ENCODE measurements at regions not wholly inside any gene's neighbourhood (a gene's known extent, or its start where the extent isn't known, plus 50 kb on each side); places are given as distances from the start of the nearest gene placed in this dataset.

- DNase-seq (ENCODE audit: low read depth), result no peak
- in situ Hi-C loops (cut with HindIII; ENCODE audit: low sequenced_read_pairs), result no loop called here
- no peak overlapping the region for H3K4me3 ChIP-seq (ENCODE audit: low read depth, low read length)
- no peak for TF ChIP-seq CTCF (IDR thresholded peaks at IDR 0.05; ENCODE audit: low read depth, low read length, missing control alignments)
Observed at GRCh38 chr9:13814647-13815400, 499.1 kb downstream of the NFIB start.

DNA sequence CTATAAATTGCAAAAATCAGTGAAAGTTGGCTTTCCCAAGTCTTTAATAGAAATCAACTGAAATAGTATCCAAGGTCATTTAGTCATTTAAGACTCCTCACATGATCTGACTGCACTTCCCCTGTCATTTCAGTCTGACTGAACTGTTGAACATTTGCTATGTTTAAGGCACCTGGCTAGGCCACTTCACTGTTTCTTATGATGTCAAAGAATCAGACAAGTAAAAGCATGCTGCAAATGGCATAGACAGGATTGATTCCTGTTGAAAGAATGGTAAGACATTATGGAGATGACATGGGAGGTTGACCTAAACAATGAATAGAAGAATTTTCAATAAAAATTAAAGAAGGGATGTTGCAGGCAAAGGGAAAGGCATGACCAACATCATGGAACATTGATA is 502.1 kb downstream of the NFIB start:
- no peak for TF ChIP-seq CTCF (IDR thresholded peaks at IDR 0.05; ENCODE audit: low read depth, low read length, missing control alignments)
- DNase-seq (ENCODE audit: low read depth), result no peak
- H3K4me3 ChIP-seq (ENCODE audit: low read depth, low read length), result no peak overlapping the region
- in situ Hi-C loops (cut with HindIII; ENCODE audit: low sequenced_read_pairs), result no loop called here

DNA sequence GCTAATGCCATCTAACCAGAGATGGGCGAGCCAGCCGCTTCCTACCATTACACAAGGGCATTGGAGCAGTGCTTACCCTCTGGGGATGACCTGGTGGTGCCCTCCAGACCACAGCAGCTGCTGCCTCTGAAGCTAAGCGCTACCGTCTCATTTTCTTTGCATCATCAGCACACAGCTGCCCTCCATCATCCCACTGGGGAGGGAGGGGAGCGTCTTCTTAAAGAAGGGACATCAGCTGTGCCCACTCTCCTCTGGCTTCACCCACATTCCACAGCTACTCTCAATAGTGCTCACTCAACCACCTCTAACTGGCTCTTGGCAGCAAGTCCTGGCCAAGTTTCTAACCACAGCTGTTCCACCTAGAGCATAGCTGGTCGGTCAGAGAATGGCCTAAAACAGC is 503.4 kb downstream of the NFIB start:
- peak; percentile 84 for DNase-seq (ENCODE audit: low read depth)
- no peak overlapping the region for H3K4me3 ChIP-seq (ENCODE audit: low read depth, low read length)
- no peak for TF ChIP-seq CTCF (IDR thresholded peaks at IDR 0.05; ENCODE audit: low read depth, low read length, missing control alignments)
- in situ Hi-C loops (cut with HindIII; ENCODE audit: low sequenced_read_pairs), result no loop called here

- no peak for TF ChIP-seq CTCF (IDR thresholded peaks at IDR 0.05; ENCODE audit: low read depth, low read length, missing control alignments)
- in situ Hi-C loops (cut with HindIII; ENCODE audit: low sequenced_read_pairs), result no loop called here
- H3K4me3 ChIP-seq (ENCODE audit: low read depth, low read length), result no peak overlapping the region
- DNase-seq (ENCODE audit: low read depth), result no peak
Observed at GRCh38 chr9:13809401-13809800, 504.5 kb downstream of the NFIB start.

DNA sequence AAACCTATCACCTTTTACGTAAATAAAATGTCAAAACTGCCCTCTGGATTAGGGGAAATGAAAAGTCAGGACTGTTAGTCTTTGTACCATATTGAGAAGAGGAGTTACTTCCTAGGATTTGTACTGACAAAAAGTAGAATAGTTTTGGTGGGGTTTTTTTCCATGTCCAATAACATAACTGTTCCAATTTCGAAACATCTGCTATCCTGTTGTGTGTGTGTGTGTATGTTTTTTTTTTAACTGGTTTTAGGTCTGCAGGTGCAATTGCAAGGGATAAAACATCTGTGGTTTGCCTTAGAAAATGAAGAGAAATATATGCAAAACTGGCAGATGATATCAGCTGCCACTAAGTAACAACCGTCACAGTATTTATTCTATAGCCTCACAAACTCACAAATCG is 506.8 kb downstream of the NFIB start:
- H3K4me3 ChIP-seq (ENCODE audit: low read depth, low read length), result no peak overlapping the region
- no peak for TF ChIP-seq CTCF (IDR thresholded peaks at IDR 0.05; ENCODE audit: low read depth, low read length, missing control alignments)
- in situ Hi-C loops (cut with HindIII; ENCODE audit: low sequenced_read_pairs), result no loop called here
- no peak for DNase-seq (ENCODE audit: low read depth)

DNA sequence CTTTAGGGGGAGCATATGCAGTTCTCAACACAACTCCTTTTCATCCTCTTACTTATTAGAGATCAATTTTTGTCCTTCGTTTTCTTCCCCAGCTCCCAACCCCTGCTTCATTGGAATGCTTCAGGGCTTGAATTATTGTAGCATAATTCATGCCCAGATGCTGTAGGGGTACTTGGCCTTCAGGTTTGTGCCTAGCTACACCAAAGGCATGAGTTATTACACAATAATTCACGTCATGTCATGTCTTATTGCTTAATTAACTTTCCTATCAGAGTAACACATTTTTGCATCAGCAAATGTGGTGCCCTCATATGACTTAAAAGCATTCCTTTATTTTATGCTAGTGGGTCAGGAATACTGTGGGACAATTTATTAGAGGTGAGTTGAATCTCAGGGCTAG is 507.2 kb downstream of the NFIB start:
- TF ChIP-seq CTCF (IDR thresholded peaks at IDR 0.05; ENCODE audit: low read depth, low read length, missing control alignments), result no peak
- H3K4me3 ChIP-seq (ENCODE audit: low read depth, low read length), result no peak overlapping the region
- no peak for DNase-seq (ENCODE audit: low read depth)
- in situ Hi-C loops (cut with HindIII; ENCODE audit: low sequenced_read_pairs), result no loop called here
